ENCODE measurements at regions not wholly inside any gene's neighbourhood (a gene's known extent, or its start where the extent isn't known, plus 50 kb on each side); places are given as distances from the start of the nearest gene placed in this dataset.

DNA sequence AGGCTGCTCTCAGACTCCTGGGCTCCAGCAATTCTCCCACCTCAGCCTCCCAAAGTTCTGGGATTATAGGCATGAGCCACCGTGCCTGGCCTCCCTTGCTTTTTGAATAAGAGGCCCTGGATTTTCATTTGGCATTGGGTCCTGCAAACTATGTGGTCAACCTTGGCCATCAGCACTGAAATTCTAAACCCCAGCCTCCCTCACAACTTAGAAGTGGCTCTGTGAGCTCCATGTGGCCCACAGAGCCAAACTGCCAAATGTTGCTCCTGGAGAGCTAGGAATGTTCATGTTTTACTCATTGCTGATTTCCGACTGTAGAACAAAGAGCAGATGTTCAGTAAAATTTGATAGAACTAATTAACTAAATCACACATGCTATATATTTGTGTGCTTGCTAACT, 210.6 kb upstream of the AGAP1 start:
- TF ChIP-seq POLR2AphosphoS5 (IDR thresholded peaks at IDR 0.05; ENCODE audit: low read depth, low read length), result no peak
- no peak for TF ChIP-seq TAF1 (IDR thresholded peaks at IDR 0.05; ENCODE audit: borderline replicate concordance, low read depth, low read length)
- TF ChIP-seq POLR2A (IDR thresholded peaks at IDR 0.05; ENCODE audit: low read depth, low read length), result no peak
